GM19238 (cell line): ENCODE measurements at regions not wholly inside any gene's neighbourhood (a gene's known extent, or its start where the extent isn't known, plus 50 kb on each side); places are given as distances from the start of the nearest gene placed in this dataset.
"Not testable (repeated sequence)": the region's sequence is repeated elsewhere in the genome, so short reads cannot be mapped to it uniquely, and the experiment has no call there.

Experiments used
- DNase-seq: peaks from one replicate; pipeline ENCODE4 v3.0.0; 2011; ENCODE audit warnings: low spot score; ENCODE audit not compliant: insufficient read length

GRCh38 chr2:236917164-236917563, 168.5 kb upstream of the COPS8 start:
- DNase-seq = no peak

- DNase-seq = no peak
Observed at GRCh38 chr2:236918545-236918944, 167.1 kb upstream of the COPS8 start.

GRCh38 chr2:236919209-236919608, 166.5 kb upstream of the COPS8 start:
- no peak for DNase-seq

GRCh38 chr2:236919801-236920379, 165.8 kb upstream of the COPS8 start:
- DNase-seq = not testable (repeated sequence)

- no peak for DNase-seq
Observed at GRCh38 chr2:236922061-236922460, 163.6 kb upstream of the COPS8 start.

- no peak for DNase-seq
Observed at GRCh38 chr2:236928380-236929037, 157.2 kb upstream of the COPS8 start.

- no peak for DNase-seq
Observed at GRCh38 chr2:236932831-236933361, 152.8 kb upstream of the COPS8 start.

GRCh38 chr2:236934166-236934565, 151.5 kb upstream of the COPS8 start:
- DNase-seq = no peak

GRCh38 chr2:236934656-236935055, 151.0 kb upstream of the COPS8 start:
- no peak for DNase-seq

GRCh38 chr2:236935083-236935482, 150.6 kb upstream of the COPS8 start:
- DNase-seq = no peak

- no peak for DNase-seq
Observed at GRCh38 chr2:236935631-236936445, 149.9 kb upstream of the COPS8 start.

- DNase-seq = no peak
Observed at GRCh38 chr2:236936446-236936940, 149.2 kb upstream of the COPS8 start.

- no peak for DNase-seq
Observed at GRCh38 chr2:236938126-236938525, 147.6 kb upstream of the COPS8 start.

- DNase-seq = no peak
Observed at GRCh38 chr2:236939271-236939670, 146.4 kb upstream of the COPS8 start.

GRCh38 chr2:236939721-236940231, 145.9 kb upstream of the COPS8 start:
- DNase-seq = no peak

- no peak for DNase-seq
Observed at GRCh38 chr2:236940497-236940896, 145.2 kb upstream of the COPS8 start.

- DNase-seq = no peak
Observed at GRCh38 chr2:236940916-236941520, 144.7 kb upstream of the COPS8 start.

GRCh38 chr2:236941551-236941950, 144.1 kb upstream of the COPS8 start:
- no peak for DNase-seq

- DNase-seq = no peak
Observed at GRCh38 chr2:236942554-236942953, 143.1 kb upstream of the COPS8 start.

GRCh38 chr2:236943068-236943467, 142.6 kb upstream of the COPS8 start:
- no peak for DNase-seq

GRCh38 chr2:236943841-236944513, 141.7 kb upstream of the COPS8 start:
- no peak for DNase-seq
